GM21528 (cell line): ENCODE measurements at regions not wholly inside any gene's neighbourhood (a gene's known extent, or its start where the extent isn't known, plus 50 kb on each side); places are given as distances from the start of the nearest gene placed in this dataset.

Experiments used
- ATAC-seq: cut with Tn5 transposase; IDR thresholded peaks from one replicate; pipeline ENCODE4 v1.9.1; 2021; ENCODE audit warnings: mild to moderate bottlenecking, moderate library complexity; ENCODE audit not compliant: unreplicated experiment, low FRiP score

DNA sequence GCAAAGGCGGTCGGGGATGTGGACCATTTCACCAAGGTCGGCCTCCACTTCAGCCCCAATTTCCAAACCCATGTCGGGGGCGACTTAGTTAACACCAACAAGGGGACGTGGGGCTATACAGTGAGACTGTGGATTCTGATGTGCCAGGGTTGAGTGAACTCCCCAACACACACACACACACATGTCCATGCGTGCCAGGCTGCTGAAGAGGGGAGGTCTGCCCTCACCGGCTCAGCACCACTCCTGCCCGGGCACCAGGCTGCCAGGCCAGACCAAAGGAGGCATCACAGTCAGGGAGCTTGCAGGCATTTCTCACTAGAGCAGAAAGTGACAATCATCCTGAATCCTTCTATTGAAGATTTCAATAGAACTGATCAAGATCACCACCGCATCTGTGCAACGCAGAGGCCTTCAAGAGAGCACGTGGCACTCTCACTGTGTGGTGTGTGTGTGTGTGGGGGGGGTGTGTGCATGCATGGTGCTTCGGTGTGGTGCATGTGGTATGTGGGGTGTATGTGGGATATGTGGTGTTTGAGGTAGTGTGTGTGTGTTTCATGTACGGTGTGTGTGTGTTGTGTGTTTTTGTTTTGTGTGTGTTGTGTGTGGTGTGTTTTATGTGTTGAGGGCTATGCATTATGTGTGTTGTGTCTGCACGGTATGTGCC, 403.5 kb upstream of the RNF32 start:
- no peak for ATAC-seq

DNA sequence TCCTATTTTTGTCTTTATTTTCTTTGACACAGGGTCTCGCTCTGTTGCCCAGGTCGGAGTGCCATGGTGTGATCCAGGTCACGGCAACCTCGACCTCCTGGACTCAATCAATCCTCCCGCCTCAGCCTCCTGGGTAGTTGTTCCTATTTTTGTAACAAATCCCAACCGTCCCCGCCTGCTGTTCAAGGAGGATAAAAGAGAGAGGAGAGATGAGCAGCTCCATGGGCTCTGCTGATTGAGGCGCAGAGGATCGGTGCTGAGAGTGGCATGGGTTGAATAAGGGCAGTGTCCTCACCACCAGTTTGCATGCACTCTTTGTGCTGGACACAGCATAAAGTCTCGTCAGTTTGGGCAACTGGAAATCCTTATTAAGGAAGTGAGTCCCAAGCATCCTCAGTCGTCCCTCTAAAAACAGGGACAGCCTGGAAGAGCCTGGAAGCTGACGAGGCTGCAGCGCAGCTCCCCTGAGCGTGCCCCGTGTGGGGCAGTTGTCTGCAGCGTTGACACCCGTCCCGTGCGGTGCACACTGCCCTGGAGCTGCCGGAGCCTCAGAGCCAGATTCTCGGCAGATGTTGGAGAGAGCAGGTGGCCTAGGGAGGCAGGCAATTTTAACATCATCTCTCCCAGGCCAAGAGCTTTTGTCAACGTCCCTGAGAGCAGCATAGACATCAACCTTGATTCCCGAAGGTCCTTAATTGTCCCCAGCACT, 404.2 kb upstream of the RNF32 start:
- ATAC-seq = no peak

- no peak for ATAC-seq
Measured at GRCh38 chr7:156234666-156235494, 405.7 kb upstream of the RNF32 start.

GRCh38 chr7:156234192-156234591, 406.4 kb upstream of the RNF32 start:
- no peak for ATAC-seq

GRCh38 chr7:156232931-156233705, 407.5 kb upstream of the RNF32 start:
- no peak for ATAC-seq

DNA sequence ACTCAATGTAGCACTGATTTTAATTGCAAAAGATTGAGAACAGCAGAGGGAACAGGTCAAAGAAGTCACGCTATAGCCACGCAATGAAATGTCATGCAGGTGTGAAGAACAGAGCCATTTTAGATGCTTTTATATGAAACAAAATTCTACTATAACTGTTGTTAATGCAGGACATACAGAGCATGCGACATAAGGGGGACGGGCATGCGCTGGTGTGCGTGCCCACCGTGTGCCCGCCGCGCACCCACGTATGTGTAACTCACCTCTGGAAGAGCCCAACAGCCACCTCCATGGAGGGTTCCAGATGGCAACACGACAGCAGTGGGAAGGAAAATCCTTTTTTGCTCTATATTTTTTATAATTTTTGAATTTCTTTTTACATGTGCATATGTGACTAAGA, 410.0 kb upstream of the RNF32 start:
- no peak for ATAC-seq

GRCh38 chr7:156224833-156225225, 412.6 kb upstream of the SHH start:
- no peak for ATAC-seq

- ATAC-seq = no peak
Measured at GRCh38 chr7:156223935-156224832, 411.9 kb upstream of the SHH start.

DNA sequence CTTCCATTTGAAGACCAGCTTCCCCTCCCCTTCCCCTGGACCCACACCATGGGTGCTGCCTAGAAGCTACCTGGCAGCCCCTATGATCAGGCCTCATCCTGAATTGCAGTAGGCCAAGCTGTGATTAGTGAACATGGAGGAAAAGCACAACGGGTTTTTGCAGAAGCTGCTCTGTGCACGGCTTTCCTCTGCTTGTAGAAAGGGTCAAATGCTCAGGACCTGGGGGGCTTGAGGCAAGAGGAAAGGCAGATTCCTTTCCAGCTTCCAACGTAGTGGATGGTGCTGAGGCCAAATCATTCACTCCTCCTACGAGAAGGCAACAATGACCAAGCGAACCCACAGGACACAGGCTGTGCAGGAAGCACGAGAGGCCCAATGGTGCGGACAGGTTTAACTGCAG, 410.3 kb upstream of the SHH start:
- no peak for ATAC-seq

DNA sequence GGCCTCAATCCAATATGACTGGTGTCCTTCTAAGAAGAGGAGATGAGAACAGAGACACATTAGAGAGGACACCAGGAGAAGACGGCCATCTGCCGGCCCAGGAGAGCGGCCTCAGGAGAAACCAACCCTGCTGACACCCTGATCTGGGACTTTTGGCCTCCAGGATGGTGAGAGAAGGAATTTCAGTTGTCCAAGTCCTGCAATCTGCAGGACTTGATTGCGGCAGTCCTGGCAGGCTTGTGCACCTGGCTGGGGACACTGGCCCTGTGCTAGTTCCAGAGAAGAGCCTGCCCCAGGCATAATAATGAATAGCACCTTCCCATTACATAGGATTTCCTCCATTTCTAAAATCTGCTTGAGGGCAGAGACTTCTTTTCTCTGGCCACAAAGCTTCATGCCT, 409.9 kb upstream of the SHH start:
- no peak for ATAC-seq

- ATAC-seq = no peak
Measured at GRCh38 chr7:156220701-156221100, 408.4 kb upstream of the SHH start.

DNA sequence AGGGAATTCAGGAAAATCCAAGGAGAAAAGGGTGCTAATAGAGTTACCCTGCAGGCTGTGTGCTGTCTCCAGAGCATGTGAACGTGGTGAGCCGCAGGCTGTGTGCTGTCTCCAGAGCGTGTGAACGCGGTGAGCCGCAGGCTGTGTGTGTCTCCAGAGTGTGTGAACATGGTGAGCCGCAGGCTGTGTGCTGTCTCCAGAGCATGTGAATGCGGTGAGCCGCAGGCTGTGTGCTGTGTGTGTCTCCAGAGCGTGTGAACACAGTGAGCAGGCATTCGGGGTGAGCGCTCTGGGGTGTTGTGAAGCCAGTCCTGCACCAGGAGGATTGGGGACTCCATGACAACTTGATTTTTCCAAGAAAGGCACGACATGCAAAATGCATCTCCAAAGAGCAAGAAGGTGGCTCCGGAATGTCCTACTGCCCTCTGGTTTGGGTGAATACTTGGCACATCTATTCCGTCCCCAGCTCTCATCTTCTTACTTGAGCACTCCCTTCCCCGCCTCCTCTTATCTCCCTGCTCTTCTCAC, 407.9 kb upstream of the SHH start:
- no peak for ATAC-seq

- no peak for ATAC-seq
Measured at GRCh38 chr7:156219307-156220077, 407.2 kb upstream of the SHH start.

GRCh38 chr7:156218544-156219306, 406.5 kb upstream of the SHH start:
- no peak for ATAC-seq

- ATAC-seq = no peak
Measured at GRCh38 chr7:156217803-156218202, 405.5 kb upstream of the SHH start.

- ATAC-seq = no peak
Measured at GRCh38 chr7:156209087-156209486, 396.8 kb upstream of the SHH start.

- no peak for ATAC-seq
Measured at GRCh38 chr7:156207306-156207705, 395.0 kb upstream of the SHH start.

DNA sequence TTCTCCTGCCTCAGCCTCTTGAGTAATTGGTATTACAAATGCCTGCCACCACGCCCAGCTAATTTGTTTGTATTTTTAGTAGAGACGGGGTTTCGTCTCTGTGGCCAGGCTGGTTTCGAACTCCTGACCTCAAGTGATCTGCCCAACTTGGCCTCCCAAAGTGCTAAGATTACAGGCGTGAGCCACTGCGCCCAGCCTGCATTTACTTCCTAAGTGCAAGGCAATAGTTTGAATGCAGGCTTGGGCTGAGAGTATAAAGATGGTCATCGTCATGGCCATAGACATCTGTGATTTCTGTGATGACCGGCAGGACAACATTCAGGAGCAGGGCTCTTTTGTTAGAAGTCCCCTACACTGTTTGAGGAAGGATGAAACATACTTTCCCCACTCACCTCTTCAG, 393.9 kb upstream of the SHH start:
- ATAC-seq = no peak
